ENCODE measurements at regions not wholly inside any gene's neighbourhood (a gene's known extent, or its start where the extent isn't known, plus 50 kb on each side); places are given as distances from the start of the nearest gene placed in this dataset.

DNA sequence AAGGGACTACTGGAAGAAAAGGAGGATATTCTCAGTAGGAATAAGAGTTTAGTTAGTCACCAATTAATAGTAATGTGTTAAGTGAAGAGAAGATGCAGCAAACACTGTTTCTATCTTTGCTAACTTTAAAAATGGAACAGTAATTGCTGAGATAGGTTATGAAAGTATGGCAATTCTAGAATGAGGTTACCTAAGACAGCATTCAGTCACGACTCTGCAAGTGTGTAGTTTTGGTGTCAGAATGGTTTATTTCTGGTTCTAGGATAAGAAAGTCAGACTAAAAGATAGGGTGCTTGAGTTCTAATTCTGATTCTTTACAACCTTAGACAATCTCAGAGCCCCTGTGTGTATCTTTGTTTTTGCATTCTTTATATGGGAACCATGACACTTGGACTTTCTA, 138.1 kb downstream of the POU4F1 start:
- 0% methylated on average over 1 of the region's 1 CpG for WGBS (ENCODE audit: low lambda C conversion rate)
- no peak for TF ChIP-seq HOXA7 (CRISPR knock-in tag; IDR thresholded peaks at IDR 0.05)
- no peak for TF ChIP-seq ZNF589 (CRISPR knock-in tag; conservative IDR thresholded peaks at IDR 0.05)
- TF ChIP-seq DNMT3B (CRISPR knock-in tag; conservative IDR thresholded peaks at IDR 0.05): no peak
- no peak for TF ChIP-seq NFKBIZ (CRISPR knock-in tag; IDR thresholded peaks at IDR 0.05)
- TF ChIP-seq RXRA (CRISPR knock-in tag; IDR thresholded peaks at IDR 0.05): no peak
- TF ChIP-seq ZBTB42 (CRISPR knock-in tag; IDR thresholded peaks at IDR 0.05): no peak
- TF ChIP-seq, protein P1, sequence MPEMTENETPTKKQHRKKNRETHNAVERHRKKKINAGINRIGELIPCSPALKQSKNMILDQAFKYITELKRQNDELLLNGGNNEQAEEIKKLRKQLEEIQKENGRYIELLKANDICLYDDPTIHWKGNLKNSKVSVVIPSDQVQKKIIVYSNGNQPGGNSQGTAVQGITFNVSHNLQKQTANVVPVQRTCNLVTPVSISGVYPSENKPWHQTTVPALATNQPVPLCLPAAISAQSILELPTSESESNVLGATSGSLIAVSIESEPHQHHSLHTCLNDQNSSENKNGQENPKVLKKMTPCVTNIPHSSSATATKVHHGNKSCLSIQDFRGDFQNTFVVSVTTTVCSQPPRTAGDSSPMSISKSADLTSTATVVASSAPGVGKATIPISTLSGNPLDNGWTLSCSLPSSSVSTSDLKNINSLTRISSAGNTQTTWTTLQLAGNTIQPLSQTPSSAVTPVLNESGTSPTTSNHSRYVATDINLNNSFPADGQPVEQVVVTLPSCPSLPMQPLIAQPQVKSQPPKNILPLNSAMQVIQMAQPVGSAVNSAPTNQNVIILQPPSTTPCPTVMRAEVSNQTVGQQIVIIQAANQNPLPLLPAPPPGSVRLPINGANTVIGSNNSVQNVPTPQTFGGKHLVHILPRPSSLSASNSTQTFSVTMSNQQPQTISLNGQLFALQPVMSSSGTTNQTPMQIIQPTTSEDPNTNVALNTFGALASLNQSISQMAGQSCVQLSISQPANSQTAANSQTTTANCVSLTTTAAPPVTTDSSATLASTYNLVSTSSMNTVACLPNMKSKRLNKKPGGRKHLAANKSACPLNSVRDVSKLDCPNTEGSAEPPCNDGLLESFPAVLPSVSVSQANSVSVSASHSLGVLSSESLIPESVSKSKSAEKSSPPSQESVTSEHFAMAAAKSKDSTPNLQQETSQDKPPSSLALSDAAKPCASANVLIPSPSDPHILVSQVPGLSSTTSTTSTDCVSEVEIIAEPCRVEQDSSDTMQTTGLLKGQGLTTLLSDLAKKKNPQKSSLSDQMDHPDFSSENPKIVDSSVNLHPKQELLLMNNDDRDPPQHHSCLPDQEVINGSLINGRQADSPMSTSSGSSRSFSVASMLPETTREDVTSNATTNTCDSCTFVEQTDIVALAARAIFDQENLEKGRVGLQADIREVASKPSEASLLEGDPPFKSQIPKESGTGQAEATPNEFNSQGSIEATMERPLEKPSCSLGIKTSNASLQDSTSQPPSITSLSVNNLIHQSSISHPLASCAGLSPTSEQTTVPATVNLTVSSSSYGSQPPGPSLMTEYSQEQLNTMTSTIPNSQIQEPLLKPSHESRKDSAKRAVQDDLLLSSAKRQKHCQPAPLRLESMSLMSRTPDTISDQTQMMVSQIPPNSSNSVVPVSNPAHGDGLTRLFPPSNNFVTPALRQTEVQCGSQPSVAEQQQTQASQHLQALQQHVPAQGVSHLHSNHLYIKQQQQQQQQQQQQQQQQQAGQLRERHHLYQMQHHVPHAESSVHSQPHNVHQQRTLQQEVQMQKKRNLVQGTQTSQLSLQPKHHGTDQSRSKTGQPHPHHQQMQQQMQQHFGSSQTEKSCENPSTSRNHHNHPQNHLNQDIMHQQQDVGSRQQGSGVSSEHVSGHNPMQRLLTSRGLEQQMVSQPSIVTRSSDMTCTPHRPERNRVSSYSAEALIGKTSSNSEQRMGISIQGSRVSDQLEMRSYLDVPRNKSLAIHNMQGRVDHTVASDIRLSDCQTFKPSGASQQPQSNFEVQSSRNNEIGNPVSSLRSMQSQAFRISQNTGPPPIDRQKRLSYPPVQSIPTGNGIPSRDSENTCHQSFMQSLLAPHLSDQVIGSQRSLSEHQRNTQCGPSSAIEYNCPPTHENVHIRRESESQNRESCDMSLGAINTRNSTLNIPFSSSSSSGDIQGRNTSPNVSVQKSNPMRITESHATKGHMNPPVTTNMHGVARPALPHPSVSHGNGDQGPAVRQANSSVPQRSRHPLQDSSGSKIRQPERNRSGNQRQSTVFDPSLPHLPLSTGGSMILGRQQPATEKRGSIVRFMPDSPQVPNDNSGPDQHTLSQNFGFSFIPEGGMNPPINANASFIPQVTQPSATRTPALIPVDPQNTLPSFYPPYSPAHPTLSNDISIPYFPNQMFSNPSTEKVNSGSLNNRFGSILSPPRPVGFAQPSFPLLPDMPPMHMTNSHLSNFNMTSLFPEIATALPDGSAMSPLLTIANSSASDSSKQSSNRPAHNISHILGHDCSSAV (CRISPR knock-in tag; IDR thresholded peaks at IDR 0.05; ENCODE audit: borderline replicate concordance): no peak
- TF ChIP-seq EED (CRISPR knock-in tag; IDR thresholded peaks at IDR 0.05): no peak
- ChIA-PET POLR2A (no interaction called here), CTCF (ENCODE audit: low intra/inter-chr PET ratio, low total read pairs) (no interaction called here)
- Histone ChIP-seq H3K4me1 (ENCODE audit: insufficient read depth, low read length) (no peaks in the 10 kb centered on the region), H3K4me3 (replicated peaks in 1 of 3; ENCODE audit: insufficient read depth in 1 of 3, low read depth in 2 of 3, low read length in 3 of 3) (no peak overlapping the region), H3K9ac (ENCODE audit: insufficient read depth, low read depth, low read length) (no peak overlapping the region), H3K4me2 (ENCODE audit: low read depth, low read length) (no peak overlapping the region), H4K20me1 (ENCODE audit: insufficient read depth, low read length) (no peaks in the 10 kb centered on the region), H3K36me3 (replicated peaks in 1 of 2; ENCODE audit: control insufficient read depth in 1 of 2, insufficient read depth in 2 of 2, low read length in 2 of 2) (no peaks in the 10 kb centered on the region), H3K27me3 (ENCODE audit: control insufficient read depth in 1 of 2, insufficient read depth in 2 of 2, low read length in 2 of 2) (no peaks in the 10 kb centered on the region), H2AFZ (ENCODE audit: low read length) (no peak overlapping the region), H3K27ac (ENCODE audit: extremely low read length, insufficient read depth, low read length) (no peak overlapping the region), H3K79me2 (ENCODE audit: insufficient read depth, low read length) (no peaks in the 10 kb centered on the region), H3K9me3 (ENCODE audit: low read length) (no peaks in the 10 kb centered on the region)
- in situ Hi-C loops (cut with HindIII; ENCODE audit: extremely low pct_ligation_motif_present, low pct_unique_long_range_greater_than_20kb) (no loop called here), intact Hi-C loops (cut with micrococcal nuclease; ENCODE audit: unreplicated experiment) (no loop called here)
- DNase-seq (ENCODE audit: low spot score): no peak
- ATAC-seq: no peak
- no peak for FAIRE-seq
- no TSS peak for BruUV-seq (replicated peaks)

All from HepG2 (cell line).